GM18498 (cell line): ENCODE measurements at regions not wholly inside any gene's neighbourhood (a gene's known extent, or its start where the extent isn't known, plus 50 kb on each side); places are given as distances from the start of the nearest gene placed in this dataset.
"Not testable (repeated sequence)": the region's sequence is repeated elsewhere in the genome, so short reads cannot be mapped to it uniquely, and the experiment has no call there.

Experiments used
- ATAC-seq: cut with Tn5 transposase; IDR thresholded peaks from one replicate; pipeline ENCODE4 v1.9.1; 2021; ENCODE audit warnings: mild to moderate bottlenecking, moderate library complexity; ENCODE audit not compliant: unreplicated experiment

GRCh38 chr7:123324283-123324682, 124.5 kb upstream of the SLC13A1 start:
- no peak for ATAC-seq

- no peak for ATAC-seq
Measured at GRCh38 chr7:123323689-123324088, 123.9 kb upstream of the SLC13A1 start.

- not testable (repeated sequence) for ATAC-seq
Measured at GRCh38 chr7:123321578-123321977, 121.8 kb upstream of the SLC13A1 start.

- ATAC-seq: no peak
Measured at GRCh38 chr7:123319911-123320310, 120.1 kb upstream of the SLC13A1 start.

GRCh38 chr7:123314886-123315285, 115.1 kb upstream of the SLC13A1 start:
- ATAC-seq: no peak

- ATAC-seq: no peak
Measured at GRCh38 chr7:123308254-123308951, 108.6 kb upstream of the SLC13A1 start.

- ATAC-seq: no peak
Measured at GRCh38 chr7:123305840-123306375, 106.1 kb upstream of the SLC13A1 start.

- ATAC-seq: no peak
Measured at GRCh38 chr7:123303926-123304325, 104.2 kb upstream of the SLC13A1 start.

GRCh38 chr7:123296965-123297364, 97.2 kb upstream of the SLC13A1 start:
- ATAC-seq: no peak

GRCh38 chr7:123293710-123294109, 93.9 kb upstream of the SLC13A1 start:
- ATAC-seq: no peak

GRCh38 chr7:123292227-123292626, 92.5 kb upstream of the SLC13A1 start:
- no peak for ATAC-seq

GRCh38 chr7:123289200-123289599, 89.4 kb upstream of the SLC13A1 start:
- no peak for ATAC-seq

GRCh38 chr7:123285076-123285700, 85.4 kb upstream of the SLC13A1 start:
- ATAC-seq: no peak

GRCh38 chr7:123283373-123283772, 83.6 kb upstream of the SLC13A1 start:
- ATAC-seq: no peak

GRCh38 chr7:123282181-123282580, 82.4 kb upstream of the SLC13A1 start:
- no peak for ATAC-seq

- ATAC-seq: no peak
Measured at GRCh38 chr7:123279949-123280348, 80.2 kb upstream of the SLC13A1 start.

- ATAC-seq: no peak
Measured at GRCh38 chr7:123275036-123275753, 75.4 kb upstream of the SLC13A1 start.

GRCh38 chr7:123273185-123273584, 73.4 kb upstream of the SLC13A1 start:
- no peak for ATAC-seq

- ATAC-seq: no peak
Measured at GRCh38 chr7:123271856-123272255, 72.1 kb upstream of the SLC13A1 start.

GRCh38 chr7:123271231-123271630, 71.5 kb upstream of the SLC13A1 start:
- no peak for ATAC-seq

GRCh38 chr7:123270570-123270969, 70.8 kb upstream of the SLC13A1 start:
- ATAC-seq: no peak

GRCh38 chr7:123265853-123266252, 66.1 kb upstream of the SLC13A1 start:
- no peak for ATAC-seq
